GM10266 (cell line): ENCODE measurements at regions not wholly inside any gene's neighbourhood (a gene's known extent, or its start where the extent isn't known, plus 50 kb on each side); places are given as distances from the start of the nearest gene placed in this dataset.

Experiments used
- DNase-seq: peaks from one replicate; pipeline ENCODE4 v3.0.0; 2012; ENCODE audit errors: extremely low spot score
- TF ChIP-seq, protein P1 (sequence below): IDR thresholded peaks from 2 replicates; pipeline ENCODE4 v1.5.1; 2012; ENCODE audit warnings: mild to moderate bottlenecking, low read depth; ENCODE audit not compliant: control insufficient read depth, insufficient read depth; ENCODE audit errors: missing control alignments

- TF ChIP-seq, protein P1, sequence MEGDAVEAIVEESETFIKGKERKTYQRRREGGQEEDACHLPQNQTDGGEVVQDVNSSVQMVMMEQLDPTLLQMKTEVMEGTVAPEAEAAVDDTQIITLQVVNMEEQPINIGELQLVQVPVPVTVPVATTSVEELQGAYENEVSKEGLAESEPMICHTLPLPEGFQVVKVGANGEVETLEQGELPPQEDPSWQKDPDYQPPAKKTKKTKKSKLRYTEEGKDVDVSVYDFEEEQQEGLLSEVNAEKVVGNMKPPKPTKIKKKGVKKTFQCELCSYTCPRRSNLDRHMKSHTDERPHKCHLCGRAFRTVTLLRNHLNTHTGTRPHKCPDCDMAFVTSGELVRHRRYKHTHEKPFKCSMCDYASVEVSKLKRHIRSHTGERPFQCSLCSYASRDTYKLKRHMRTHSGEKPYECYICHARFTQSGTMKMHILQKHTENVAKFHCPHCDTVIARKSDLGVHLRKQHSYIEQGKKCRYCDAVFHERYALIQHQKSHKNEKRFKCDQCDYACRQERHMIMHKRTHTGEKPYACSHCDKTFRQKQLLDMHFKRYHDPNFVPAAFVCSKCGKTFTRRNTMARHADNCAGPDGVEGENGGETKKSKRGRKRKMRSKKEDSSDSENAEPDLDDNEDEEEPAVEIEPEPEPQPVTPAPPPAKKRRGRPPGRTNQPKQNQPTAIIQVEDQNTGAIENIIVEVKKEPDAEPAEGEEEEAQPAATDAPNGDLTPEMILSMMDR, result no peak
- DNase-seq, result no peak
These were observed 186.9 kb downstream of the OLFM4 start for GRCh38 chr13:53215563-53215962.

DNA sequence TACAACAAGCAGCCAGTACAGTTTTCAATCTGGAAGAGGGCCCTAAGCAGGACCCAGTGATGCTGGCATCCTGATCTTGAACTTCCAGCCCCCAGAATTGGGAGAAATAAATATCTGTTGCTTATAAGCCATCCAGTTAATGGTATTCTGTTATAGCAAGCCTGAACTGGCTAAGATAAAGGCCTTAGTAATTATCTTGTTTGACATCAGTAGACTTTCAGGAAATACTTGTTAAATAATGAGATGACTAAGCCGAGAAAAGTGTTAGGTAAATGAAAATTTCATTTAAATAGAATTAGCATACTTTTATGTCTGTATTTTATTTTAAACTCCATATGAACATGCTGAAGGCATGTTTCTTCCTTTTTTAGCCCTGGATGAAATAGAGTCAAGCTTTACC is 188.2 kb downstream of the OLFM4 start:
- TF ChIP-seq, protein P1, result no peak
- no peak for DNase-seq

GRCh38 chr13:53217194-53217593 is 188.6 kb downstream of the OLFM4 start:
- no peak for DNase-seq
- TF ChIP-seq, protein P1, result no peak

- TF ChIP-seq, protein P1, result no peak
- DNase-seq, result no peak
These were observed 191.4 kb downstream of the OLFM4 start for GRCh38 chr13:53220038-53220437.

- TF ChIP-seq, protein P1, result no peak
- DNase-seq, result no peak
These were observed 209.1 kb downstream of the OLFM4 start for GRCh38 chr13:53237696-53238095.

GRCh38 chr13:53238261-53238660 is 209.6 kb downstream of the OLFM4 start:
- no peak for DNase-seq
- TF ChIP-seq, protein P1, result no peak

- TF ChIP-seq, protein P1, result no peak
- DNase-seq, result no peak
These were observed 211.9 kb downstream of the OLFM4 start for GRCh38 chr13:53240401-53241025.
